ENCODE measurements at regions not wholly inside any gene's neighbourhood (a gene's known extent, or its start where the extent isn't known, plus 50 kb on each side); places are given as distances from the start of the nearest gene placed in this dataset.

DNA sequence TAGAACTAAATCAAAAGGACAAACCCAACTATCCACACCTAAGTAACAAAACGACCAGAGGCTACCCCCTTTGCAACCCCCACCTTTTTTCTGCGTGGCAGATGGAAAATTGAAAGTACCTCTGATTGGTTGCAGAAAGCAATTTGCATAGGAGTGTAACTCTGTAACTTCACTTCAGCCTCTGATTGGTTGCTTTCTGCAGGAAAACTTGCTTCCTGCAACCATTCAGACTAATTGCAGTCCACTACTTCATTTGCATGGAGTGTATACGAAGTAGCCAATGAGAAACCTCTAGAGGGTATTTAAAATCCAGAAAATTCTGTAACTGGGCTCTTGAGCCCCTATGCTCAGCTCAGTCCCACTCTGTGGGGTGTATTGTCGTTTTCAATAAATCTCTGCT, 129.1 kb upstream of the OLIG3 start:
- no peak for TF ChIP-seq EZH2 (IDR thresholded peaks at IDR 0.05; ENCODE audit: insufficient read depth, poor library complexity, severe bottlenecking)
- TF ChIP-seq EZH2phosphoT487 (IDR thresholded peaks at IDR 0.05; ENCODE audit: insufficient read depth, low read depth) = no peak

Measured in GM23248 (cell line).